Mesendoderm (in vitro differentiated cells): ENCODE measurements at regions not wholly inside any gene's neighbourhood (a gene's known extent, or its start where the extent isn't known, plus 50 kb on each side); places are given as distances from the start of the nearest gene placed in this dataset.
"Not testable (repeated sequence)": the region's sequence is repeated elsewhere in the genome, so short reads cannot be mapped to it uniquely, and the experiment has no call there.

ENCODE experiments used
- DNase-seq: peaks from one replicate; pipeline ENCODE4 v3.0.0; 2013
- H2AK5ac ChIP-seq: 2 replicates; pipeline ENCODE4 v1.6.1; 2013; ENCODE audit warnings: low read length, inconsistent platforms
- H2BK120ac ChIP-seq: 2 replicates; pipeline ENCODE4 v1.6.1; 2013; ENCODE audit warnings: low read depth, mild to moderate bottlenecking, low read length, moderate library complexity, mixed read lengths
- H2BK15ac ChIP-seq: replicated peaks from 2 replicates; pipeline ENCODE4 v1.6.1; 2013; ENCODE audit warnings: low read depth, mild to moderate bottlenecking, moderate library complexity
- H2BK5ac ChIP-seq: 2 replicates; pipeline ENCODE4 v1.6.1; 2013; ENCODE audit warnings: low read length, inconsistent platforms
- H3K18ac ChIP-seq: 2 replicates; pipeline ENCODE4 v1.6.1; 2013; ENCODE audit warnings: mild to moderate bottlenecking, low read length, mixed read lengths
- H3K23ac ChIP-seq: one replicate; pipeline ENCODE4 v1.6.1; 2013; ENCODE audit warnings: low read length
- H3K27ac ChIP-seq: 2 replicates; pipeline ENCODE4 v1.5.1; 2013; ENCODE audit warnings: low read depth, mild to moderate bottlenecking, inconsistent platforms, low read length, moderate library complexity
- H3K27me3 ChIP-seq: 2 replicates; pipeline ENCODE4 v1.6.1; 2013; ENCODE audit warnings: low read length, control low read depth, mild to moderate bottlenecking, inconsistent platforms; ENCODE audit not compliant: insufficient read depth, poor library complexity
- H3K36me3 ChIP-seq: 2 replicates; pipeline ENCODE4 v1.6.1; 2013; ENCODE audit warnings: low read length, inconsistent platforms; ENCODE audit not compliant: control insufficient read depth, insufficient read depth
- H3K4ac ChIP-seq: one replicate; pipeline ENCODE4 v1.6.1; 2013; ENCODE audit warnings: low read depth, mild to moderate bottlenecking, low read length, moderate library complexity
- H3K4me1 ChIP-seq: 2 replicates; pipeline ENCODE4 v1.6.1; 2013; ENCODE audit warnings: low read depth, low read length, inconsistent platforms; ENCODE audit not compliant: control insufficient read depth
- H3K4me2 ChIP-seq: 2 replicates; pipeline ENCODE4 v1.6.1; 2013; ENCODE audit warnings: low read length
- H3K4me3 ChIP-seq: 2 replicates; pipeline ENCODE4 v1.5.1; 2013; ENCODE audit warnings: mild to moderate bottlenecking, low read length
- H3K56ac ChIP-seq: one replicate; pipeline ENCODE4 v1.6.1; 2013; ENCODE audit warnings: low read length
- H3K79me1 ChIP-seq: 2 replicates; pipeline ENCODE4 v1.6.1; 2013; ENCODE audit warnings: low read length, inconsistent platforms
- H3K79me2 ChIP-seq: 2 replicates; pipeline ENCODE4 v1.6.1; 2013; ENCODE audit warnings: mild to moderate bottlenecking, low read length; ENCODE audit not compliant: control insufficient read depth, insufficient read depth
- H3K9ac ChIP-seq: 2 replicates; pipeline ENCODE4 v1.6.1; 2013; ENCODE audit warnings: low read length, inconsistent platforms
- H4K5ac ChIP-seq: one replicate; pipeline ENCODE4 v1.6.1; 2013; ENCODE audit warnings: low read length
- H4K8ac ChIP-seq: one replicate; pipeline ENCODE4 v1.6.1; 2013; ENCODE audit warnings: low read depth, mild to moderate bottlenecking, control low read depth, low read length, moderate library complexity
- WGBS: extraction: QIAGEN DNeasy Blood & Tissue Kit; methylation state at CpG from one replicate; pipeline ENCODE4 v1.1.7; 2013; ENCODE audit warnings: low lambda C conversion rate, missing lambda C conversion rate; ENCODE audit not compliant: insufficient coverage; ENCODE audit errors: extremely low coverage; 5-methylcytosine and 5-hydroxymethylcytosine counted together

DNA sequence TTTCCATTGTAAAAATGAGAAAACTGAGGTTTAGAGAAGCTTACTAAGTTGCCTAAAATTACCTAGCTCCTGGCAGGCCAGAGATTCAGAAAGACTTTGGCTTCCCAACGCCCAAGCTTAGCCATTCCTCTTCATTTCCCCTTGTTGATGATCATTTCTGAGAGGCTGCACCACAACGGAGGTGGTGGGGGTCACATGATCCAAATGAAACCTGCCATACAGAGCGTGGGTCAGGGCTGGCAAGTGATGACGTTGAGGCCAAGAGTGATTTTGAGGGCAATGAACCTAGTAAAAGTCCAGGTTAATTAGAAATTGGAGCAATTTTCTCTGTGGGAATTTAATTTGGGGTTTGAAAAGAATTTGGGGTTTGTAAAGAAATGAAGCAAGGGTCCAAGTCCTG lies 109.9 kb downstream of the TMEM182 start:
- H2BK120ac ChIP-seq = no peak overlapping the region
- H2BK15ac ChIP-seq = no peak overlapping the region
- no peak for DNase-seq
- no peak overlapping the region for H3K27ac ChIP-seq
- no peak overlapping the region for H4K8ac ChIP-seq
- H3K4ac ChIP-seq = no peak overlapping the region
- H3K27me3 ChIP-seq = no peaks in the 10 kb centered on the region
- no peak overlapping the region for H3K56ac ChIP-seq
- H3K4me1 ChIP-seq = no peaks in the 10 kb centered on the region
- H2AK5ac ChIP-seq = no peak overlapping the region
- no peak overlapping the region for H3K4me2 ChIP-seq
- H3K9ac ChIP-seq = no peak overlapping the region
- no peak overlapping the region for H4K5ac ChIP-seq
- H3K36me3 ChIP-seq = no peaks in the 10 kb centered on the region
- no peak overlapping the region for H2BK5ac ChIP-seq
- H3K4me3 ChIP-seq = no peak overlapping the region
- no peak overlapping the region for H3K23ac ChIP-seq
- no CpG with 5 or more reads among the region's 4 CpGs for WGBS
- no peak overlapping the region for H3K18ac ChIP-seq
- no peaks in the 10 kb centered on the region for H3K79me2 ChIP-seq
- no peaks in the 10 kb centered on the region for H3K79me1 ChIP-seq

DNA sequence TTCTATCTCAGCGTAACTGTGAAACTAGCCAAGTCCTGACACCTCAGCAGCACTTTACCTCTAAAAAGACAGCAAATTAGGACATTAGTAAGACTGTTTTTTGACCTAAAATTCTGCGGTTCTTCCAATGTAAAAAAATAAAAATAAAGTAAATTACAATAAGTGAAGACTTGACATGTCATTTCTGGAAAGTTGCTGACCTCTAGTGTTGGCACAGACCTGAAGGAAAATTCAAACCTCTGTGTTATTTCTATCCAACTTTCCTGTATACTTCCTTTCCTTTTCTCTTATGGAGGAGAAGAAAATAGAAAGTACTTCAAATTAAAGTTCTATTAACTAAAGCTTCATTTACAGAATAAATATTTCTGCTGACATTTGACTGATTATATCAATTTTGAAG lies 110.6 kb downstream of the TMEM182 start:
- Histone ChIP-seq H3K79me1 (no peaks in the 10 kb centered on the region), H2AK5ac (no peak overlapping the region), H3K9ac (no peak overlapping the region), H3K4me3 (no peak overlapping the region), H3K4ac (no peak overlapping the region), H3K56ac (no peak overlapping the region), H2BK120ac (no peak overlapping the region), H3K4me2 (no peak overlapping the region), H3K18ac (no peak overlapping the region), H3K79me2 (no peaks in the 10 kb centered on the region), H4K8ac (no peak overlapping the region), H4K5ac (no peak overlapping the region), H3K36me3 (no peaks in the 10 kb centered on the region), H2BK15ac (no peak overlapping the region), H3K4me1 (no peaks in the 10 kb centered on the region), H3K23ac (no peak overlapping the region), H3K27me3 (no peaks in the 10 kb centered on the region), H2BK5ac (no peak overlapping the region), H3K27ac (no peak overlapping the region)
- WGBS = no CpG with 5 or more reads among the region's 2 CpGs
- DNase-seq = peak; percentile 6

DNA sequence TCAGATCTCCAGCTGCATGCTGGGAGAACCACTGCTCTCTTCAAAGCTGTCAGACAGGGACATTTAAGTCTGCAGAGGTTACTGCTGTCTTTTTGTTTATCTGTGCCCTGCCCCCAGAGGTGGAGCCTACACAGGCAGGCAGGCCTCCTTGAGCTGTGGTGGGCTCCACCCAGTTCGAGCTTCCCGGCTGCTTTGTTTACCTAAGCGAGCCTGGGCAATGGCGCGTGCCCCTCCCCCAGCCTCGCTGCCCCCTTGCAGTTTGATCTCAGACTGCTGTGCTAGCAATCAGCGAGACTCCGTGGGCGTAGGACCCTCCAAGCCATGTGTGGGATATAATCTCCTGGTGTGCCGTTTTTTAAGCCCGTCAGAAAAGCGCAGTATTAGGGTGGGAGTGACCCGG lies 117.7 kb downstream of the TMEM182 start:
- not testable (repeated sequence) for H3K27me3 ChIP-seq, H3K4me2 ChIP-seq, H2AK5ac ChIP-seq, H3K27ac ChIP-seq, H2BK5ac ChIP-seq, H3K23ac ChIP-seq, H3K4me3 ChIP-seq, H3K18ac ChIP-seq, H3K79me1 ChIP-seq, H2BK15ac ChIP-seq, H3K9ac ChIP-seq, H3K56ac ChIP-seq, H2BK120ac ChIP-seq, H3K79me2 ChIP-seq, H3K4me1 ChIP-seq, DNase-seq, H4K5ac ChIP-seq, H3K36me3 ChIP-seq, H3K4ac ChIP-seq, H4K8ac ChIP-seq
- WGBS = no CpG with 5 or more reads among the region's 13 CpGs

DNA sequence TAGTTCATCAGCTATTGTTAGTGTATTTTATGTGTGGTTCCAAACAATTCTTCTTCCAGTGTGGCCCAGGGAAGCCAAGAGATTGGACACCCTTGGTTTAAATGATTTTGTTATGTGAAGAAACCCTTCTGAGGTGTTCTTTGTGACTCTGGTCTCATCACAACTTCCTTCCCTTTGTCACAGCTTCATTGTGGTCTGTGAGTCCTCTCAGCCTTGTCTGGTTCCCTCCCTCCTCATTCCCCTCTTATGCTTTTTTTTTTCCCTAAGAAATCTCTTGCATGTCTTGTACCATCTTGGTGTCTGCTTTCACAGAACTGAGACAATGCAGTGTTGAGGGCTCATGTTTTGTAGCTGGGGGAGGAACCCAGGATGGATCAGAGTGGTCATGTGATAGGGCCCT lies 118.9 kb downstream of the TMEM182 start:
- no peak overlapping the region for H4K8ac ChIP-seq
- H3K27me3 ChIP-seq = no peaks in the 10 kb centered on the region
- H3K18ac ChIP-seq = no peak overlapping the region
- no peaks in the 10 kb centered on the region for H3K4me1 ChIP-seq
- no peaks in the 10 kb centered on the region for H3K36me3 ChIP-seq
- no peak overlapping the region for H3K4ac ChIP-seq
- no peak for DNase-seq
- H2BK15ac ChIP-seq = no peak overlapping the region
- no peak overlapping the region for H3K56ac ChIP-seq
- H3K9ac ChIP-seq = no peak overlapping the region
- H3K79me1 ChIP-seq = no peaks in the 10 kb centered on the region
- H3K79me2 ChIP-seq = no peaks in the 10 kb centered on the region
- no peak overlapping the region for H3K4me2 ChIP-seq
- no peak overlapping the region for H4K5ac ChIP-seq
- H3K4me3 ChIP-seq = no peak overlapping the region
- no peak overlapping the region for H3K23ac ChIP-seq
- H2BK120ac ChIP-seq = no peak overlapping the region
- no peak overlapping the region for H3K27ac ChIP-seq
- H2AK5ac ChIP-seq = no peak overlapping the region
- no peak overlapping the region for H2BK5ac ChIP-seq

DNA sequence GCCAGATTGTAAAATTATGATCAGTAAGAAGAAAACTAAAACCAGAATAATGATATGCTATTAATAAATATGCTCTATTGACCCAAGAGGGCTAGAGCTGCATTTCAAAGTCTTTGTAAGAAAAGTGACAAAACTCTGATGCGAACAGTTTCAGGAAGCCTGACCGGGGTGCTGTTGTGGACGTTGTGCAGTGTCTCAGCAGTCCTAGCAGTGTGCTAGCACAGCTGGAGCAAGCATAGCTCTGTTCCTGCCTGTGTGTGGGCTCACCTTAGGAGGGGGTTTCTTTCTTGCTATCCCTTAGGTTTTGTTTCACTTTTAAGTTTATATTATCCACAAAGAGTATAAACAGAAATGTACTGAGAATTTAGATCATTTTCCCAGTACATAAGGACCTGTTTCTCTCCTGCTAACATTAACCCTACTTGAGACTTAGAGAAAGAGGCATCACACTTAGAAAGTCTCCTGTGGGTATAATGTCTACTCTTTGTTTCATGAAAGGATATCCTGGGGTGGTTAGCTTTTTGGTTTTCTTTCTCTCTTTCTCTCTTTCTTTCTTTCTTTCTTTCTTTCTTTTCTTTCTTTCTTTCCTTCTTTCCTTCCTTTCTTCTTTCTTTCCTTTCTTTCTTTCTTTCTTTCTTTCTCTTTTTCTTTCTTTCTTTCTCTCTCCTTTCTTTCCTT lies 124.5 kb downstream of the TMEM182 start:
- no peaks in the 10 kb centered on the region for H3K27me3 ChIP-seq
- H3K23ac ChIP-seq = no peak overlapping the region

DNA sequence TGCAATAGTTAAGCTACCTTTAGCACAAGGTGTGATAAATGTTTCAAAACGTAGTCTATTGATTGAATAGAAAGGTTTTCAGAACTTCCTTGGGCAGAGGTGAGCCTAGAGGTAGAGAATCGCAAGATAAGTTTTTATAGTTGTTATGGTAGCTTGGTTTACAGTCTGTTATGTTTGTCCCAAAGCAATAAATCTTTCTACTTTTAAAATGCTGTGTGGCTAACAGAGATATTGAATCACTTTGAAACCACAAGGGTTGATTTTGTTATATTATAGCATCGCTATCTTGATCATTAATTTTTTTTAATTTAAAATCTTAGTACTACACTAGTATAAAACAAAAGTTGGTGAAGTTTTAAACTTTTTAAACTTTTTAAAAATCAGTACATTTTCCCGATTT lies 126.7 kb downstream of the TMEM182 start:
- H3K4ac ChIP-seq = no peak overlapping the region
- H3K27ac ChIP-seq = no peak overlapping the region
- no peaks in the 10 kb centered on the region for H3K4me1 ChIP-seq
- H2BK15ac ChIP-seq = no peak overlapping the region
- no peak overlapping the region for H4K8ac ChIP-seq
- H2AK5ac ChIP-seq = no peak overlapping the region
- no peaks in the 10 kb centered on the region for H3K79me2 ChIP-seq
- H3K4me3 ChIP-seq = no peak overlapping the region
- H3K18ac ChIP-seq = no peak overlapping the region
- no peak overlapping the region for H3K4me2 ChIP-seq
- H3K56ac ChIP-seq = no peak overlapping the region
- H3K23ac ChIP-seq = no peak overlapping the region
- WGBS = no CpG with 5 or more reads among the region's 4 CpGs
- H3K9ac ChIP-seq = no peak overlapping the region
- no peaks in the 10 kb centered on the region for H3K27me3 ChIP-seq
- DNase-seq = no peak
- H4K5ac ChIP-seq = no peak overlapping the region
- H2BK5ac ChIP-seq = no peak overlapping the region
- H3K79me1 ChIP-seq = no peaks in the 10 kb centered on the region
- H3K36me3 ChIP-seq = no peaks in the 10 kb centered on the region
- no peak overlapping the region for H2BK120ac ChIP-seq

More for the DNA sequence above, 124.5 kb downstream of the TMEM182 start:
- H4K8ac ChIP-seq = no peak overlapping the region
- no peak for DNase-seq
- no peak overlapping the region for H3K18ac ChIP-seq
- H4K5ac ChIP-seq = no peak overlapping the region
- no peaks in the 10 kb centered on the region for H3K36me3 ChIP-seq
- WGBS = no CpG with 5 or more reads among the region's 3 CpGs
- H2BK5ac ChIP-seq = no peak overlapping the region
- H3K9ac ChIP-seq = no peak overlapping the region
- H3K79me2 ChIP-seq = no peaks in the 10 kb centered on the region
- H3K4me1 ChIP-seq = no peaks in the 10 kb centered on the region
- H2AK5ac ChIP-seq = no peak overlapping the region
- H3K79me1 ChIP-seq = no peaks in the 10 kb centered on the region
- H3K27ac ChIP-seq = no peak overlapping the region
- no peak overlapping the region for H2BK120ac ChIP-seq
- no peak overlapping the region for H2BK15ac ChIP-seq
- no peak overlapping the region for H3K4me2 ChIP-seq
- H3K4ac ChIP-seq = no peak overlapping the region
- no peak overlapping the region for H3K56ac ChIP-seq
- no peak overlapping the region for H3K4me3 ChIP-seq
